Activated T-helper 1 cell treated with Interleukin-2 at 50 U/mL for 16 hours (primary cell): ENCODE measurements at regions not wholly inside any gene's neighbourhood (a gene's known extent, or its start where the extent isn't known, plus 50 kb on each side); places are given as distances from the start of the nearest gene placed in this dataset.

Source experiments
- DNase-seq: peaks from one replicate; pipeline ENCODE4 v3.0.0-alpha.2; 2020; ENCODE audit warnings: low read depth

GRCh38 chr1:222167896-222168295 is 380.0 kb downstream of the HHIPL2 start:
- DNase-seq = no peak

- no peak for DNase-seq
Observed at GRCh38 chr1:222167111-222167510, 380.8 kb downstream of the HHIPL2 start.

- DNase-seq = no peak
Observed at GRCh38 chr1:222165629-222166028, 382.3 kb downstream of the HHIPL2 start.

- no peak for DNase-seq
Observed at GRCh38 chr1:222163895-222164294, 384.0 kb downstream of the HHIPL2 start.

GRCh38 chr1:222161676-222162075 is 386.2 kb downstream of the HHIPL2 start:
- no peak for DNase-seq

GRCh38 chr1:222157612-222158011 is 390.3 kb downstream of the HHIPL2 start:
- no peak for DNase-seq

GRCh38 chr1:222140206-222140605 is 398.3 kb upstream of the DUSP10 start:
- DNase-seq = no peak

- DNase-seq = no peak
Observed at GRCh38 chr1:222138095-222138494, 396.2 kb upstream of the DUSP10 start.

- no peak for DNase-seq
Observed at GRCh38 chr1:222136869-222137268, 395.0 kb upstream of the DUSP10 start.

- no peak for DNase-seq
Observed at GRCh38 chr1:222129041-222129440, 387.2 kb upstream of the DUSP10 start.

- DNase-seq = no peak
Observed at GRCh38 chr1:222127526-222128152, 385.8 kb upstream of the DUSP10 start.

- DNase-seq = no peak
Observed at GRCh38 chr1:222127096-222127495, 385.2 kb upstream of the DUSP10 start.

GRCh38 chr1:222126052-222126451 is 384.2 kb upstream of the DUSP10 start:
- DNase-seq = no peak

GRCh38 chr1:222124602-222125001 is 382.7 kb upstream of the DUSP10 start:
- DNase-seq = no peak

- no peak for DNase-seq
Observed at GRCh38 chr1:222123111-222123510, 381.2 kb upstream of the DUSP10 start.

- no peak for DNase-seq
Observed at GRCh38 chr1:222117809-222118208, 375.9 kb upstream of the DUSP10 start.

GRCh38 chr1:222114536-222115156 is 372.8 kb upstream of the DUSP10 start:
- no peak for DNase-seq

- DNase-seq = no peak
Observed at GRCh38 chr1:222109836-222110235, 367.9 kb upstream of the DUSP10 start.

GRCh38 chr1:222107975-222108374 is 366.1 kb upstream of the DUSP10 start:
- no peak for DNase-seq

GRCh38 chr1:222107267-222107666 is 365.4 kb upstream of the DUSP10 start:
- DNase-seq = no peak

GRCh38 chr1:222106377-222106776 is 364.5 kb upstream of the DUSP10 start:
- no peak for DNase-seq

GRCh38 chr1:222105861-222106260 is 364.0 kb upstream of the DUSP10 start:
- DNase-seq = no peak

- DNase-seq = no peak
Observed at GRCh38 chr1:222105393-222105737, 363.5 kb upstream of the DUSP10 start.

- DNase-seq = no peak
Observed at GRCh38 chr1:222104694-222105392, 363.0 kb upstream of the DUSP10 start.
